HepG2 (cell line): ENCODE measurements at regions not wholly inside any gene's neighbourhood (a gene's known extent, or its start where the extent isn't known, plus 50 kb on each side); places are given as distances from the start of the nearest gene placed in this dataset.

Experiments used
- ATF2 ChIP-seq: sonication (generic); formaldehyde crosslinking; IDR thresholded peaks from 2 replicates; pipeline ENCODE4 v1.4.0; 2020; ENCODE audit warnings: missing genetic modification reagents
- EZH2 ChIP-seq: conservative IDR thresholded peaks from 2 replicates; pipeline ENCODE4 v1.6.1; 2012; ENCODE audit warnings: mild to moderate bottlenecking, low read depth, low read length, moderate library complexity
- MED8 ChIP-seq: sonication (generic); formaldehyde crosslinking; IDR thresholded peaks from 2 replicates; pipeline ENCODE4 v1.8.1; 2023; ENCODE audit warnings: mild to moderate bottlenecking, missing genetic modification reagents; ENCODE audit not compliant: insufficient replicate concordance
- NCOR1 ChIP-seq: fragments of 200-600 bp; sonication (generic); IDR thresholded peaks from 2 replicates; pipeline ENCODE4 v1.7.0; 2017; ENCODE audit warnings: antibody characterized with exemption, low read length, borderline replicate concordance
- PAX8 ChIP-seq: sonication (generic); formaldehyde crosslinking; IDR thresholded peaks from 2 replicates; pipeline ENCODE4 v1.8.0; 2022; ENCODE audit warnings: mild to moderate bottlenecking, missing genetic modification reagents, borderline replicate concordance
- PCBP2 ChIP-seq: fragments of 200-400 bp; formaldehyde crosslinking; optimal IDR thresholded peaks from 2 replicates; pipeline ENCODE3; 2018; ENCODE audit warnings: low read length, low read depth; ENCODE audit not compliant: poor library complexity, severe bottlenecking
- TCF7 ChIP-seq: sonication (generic); IDR thresholded peaks from 2 replicates; pipeline ENCODE4 v1.6.1; 2016; ENCODE audit warnings: antibody characterized with exemption, low read depth
- YY1 ChIP-seq: IDR thresholded peaks from 2 replicates; pipeline ENCODE4 v1.6.1; 2011; ENCODE audit warnings: low read length, low read depth, moderate library complexity, mild to moderate bottlenecking; ENCODE audit not compliant: insufficient read depth, insufficient replicate concordance
- TF ChIP-seq, protein P1 (sequence below): sonication (generic); formaldehyde crosslinking; IDR thresholded peaks from 2 replicates; pipeline ENCODE4 v1.5.0; 2020; ENCODE audit warnings: mild to moderate bottlenecking, missing genetic modification reagents, moderate library complexity

- TF ChIP-seq MED8 (no peak), PAX8 (CRISPR knock-in tag) (no peak), ATF2 (no peak), EZH2 (no peak), TCF7 (no peak), NCOR1 (no peak), YY1 (no peak), PCBP2 (no peak)
- TF ChIP-seq, protein P1, sequence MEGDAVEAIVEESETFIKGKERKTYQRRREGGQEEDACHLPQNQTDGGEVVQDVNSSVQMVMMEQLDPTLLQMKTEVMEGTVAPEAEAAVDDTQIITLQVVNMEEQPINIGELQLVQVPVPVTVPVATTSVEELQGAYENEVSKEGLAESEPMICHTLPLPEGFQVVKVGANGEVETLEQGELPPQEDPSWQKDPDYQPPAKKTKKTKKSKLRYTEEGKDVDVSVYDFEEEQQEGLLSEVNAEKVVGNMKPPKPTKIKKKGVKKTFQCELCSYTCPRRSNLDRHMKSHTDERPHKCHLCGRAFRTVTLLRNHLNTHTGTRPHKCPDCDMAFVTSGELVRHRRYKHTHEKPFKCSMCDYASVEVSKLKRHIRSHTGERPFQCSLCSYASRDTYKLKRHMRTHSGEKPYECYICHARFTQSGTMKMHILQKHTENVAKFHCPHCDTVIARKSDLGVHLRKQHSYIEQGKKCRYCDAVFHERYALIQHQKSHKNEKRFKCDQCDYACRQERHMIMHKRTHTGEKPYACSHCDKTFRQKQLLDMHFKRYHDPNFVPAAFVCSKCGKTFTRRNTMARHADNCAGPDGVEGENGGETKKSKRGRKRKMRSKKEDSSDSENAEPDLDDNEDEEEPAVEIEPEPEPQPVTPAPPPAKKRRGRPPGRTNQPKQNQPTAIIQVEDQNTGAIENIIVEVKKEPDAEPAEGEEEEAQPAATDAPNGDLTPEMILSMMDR (CRISPR knock-in tag) = no peak
Observed at GRCh38 chr17:83199500-83200201, 120.2 kb downstream of the METRNL start.
